ENCODE measurements at regions not wholly inside any gene's neighbourhood (a gene's known extent, or its start where the extent isn't known, plus 50 kb on each side); places are given as distances from the start of the nearest gene placed in this dataset.

DNA sequence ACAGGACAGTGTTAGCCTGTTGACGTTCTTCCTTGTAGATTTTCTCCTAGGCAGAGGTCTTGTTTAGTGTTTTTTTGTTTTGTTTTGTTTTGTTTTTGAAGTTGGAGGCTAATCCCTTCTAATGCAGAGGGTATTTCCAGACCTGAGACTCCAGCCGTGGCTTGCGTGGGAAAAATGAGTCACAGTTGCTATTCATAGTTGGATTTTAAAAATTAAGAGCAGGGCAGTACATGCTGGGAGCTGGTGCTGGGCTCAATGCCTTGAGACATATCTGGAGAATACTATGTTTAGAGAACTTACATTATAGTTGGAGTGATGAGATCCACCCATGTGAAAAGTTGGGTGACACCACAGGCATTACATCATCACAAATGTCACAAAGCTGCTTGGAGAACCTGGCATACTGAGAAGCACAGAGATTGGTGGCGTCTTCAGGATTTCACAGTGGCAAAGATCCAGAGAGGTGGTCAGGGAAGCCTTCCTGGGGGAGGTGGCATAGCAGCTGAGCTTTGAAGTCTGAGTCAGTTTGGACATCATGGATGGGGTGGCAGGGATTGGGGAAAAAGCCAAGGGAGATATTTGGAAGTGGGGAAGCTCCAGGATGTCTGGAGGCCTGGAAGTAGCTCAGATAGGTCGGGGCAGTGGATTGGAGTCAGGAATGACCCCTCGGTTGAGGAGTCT, 249.4 kb downstream of the LOXHD1 start:
- peak; percentile 49 for DNase-seq (ENCODE audit: low read depth)

DNA sequence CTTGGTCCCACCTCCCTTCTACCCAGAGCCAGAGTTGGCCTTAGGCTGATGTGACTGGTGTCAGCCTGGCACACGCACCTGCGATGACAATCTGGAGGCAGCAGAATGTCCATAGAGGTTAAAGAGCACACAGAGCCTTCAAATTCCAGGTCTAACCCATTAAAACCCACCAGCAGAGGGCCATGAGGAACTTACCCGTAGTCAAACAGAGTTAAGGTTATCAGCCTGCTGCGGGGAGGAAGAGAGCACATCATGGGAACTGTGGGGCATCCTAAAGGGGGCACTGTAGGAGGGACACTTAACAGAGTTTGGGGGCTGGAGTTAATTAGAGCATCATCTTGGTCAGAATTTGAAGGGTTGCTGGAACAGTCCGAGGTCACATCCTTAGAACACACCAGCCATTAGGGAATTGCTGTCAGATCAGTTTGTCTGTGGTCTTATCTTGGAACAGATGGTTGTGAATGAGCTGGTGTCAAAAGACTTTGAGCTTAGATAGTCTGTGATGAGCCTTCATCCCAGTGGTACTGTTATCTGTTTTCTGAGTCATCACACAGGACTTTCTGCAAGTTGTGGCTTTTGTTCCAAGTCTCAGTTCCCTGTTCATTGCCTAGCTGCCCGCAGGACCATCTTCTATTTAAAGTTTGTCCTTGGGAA, 248.6 kb downstream of the LOXHD1 start:
- no peak for DNase-seq (ENCODE audit: low read depth)

DNA sequence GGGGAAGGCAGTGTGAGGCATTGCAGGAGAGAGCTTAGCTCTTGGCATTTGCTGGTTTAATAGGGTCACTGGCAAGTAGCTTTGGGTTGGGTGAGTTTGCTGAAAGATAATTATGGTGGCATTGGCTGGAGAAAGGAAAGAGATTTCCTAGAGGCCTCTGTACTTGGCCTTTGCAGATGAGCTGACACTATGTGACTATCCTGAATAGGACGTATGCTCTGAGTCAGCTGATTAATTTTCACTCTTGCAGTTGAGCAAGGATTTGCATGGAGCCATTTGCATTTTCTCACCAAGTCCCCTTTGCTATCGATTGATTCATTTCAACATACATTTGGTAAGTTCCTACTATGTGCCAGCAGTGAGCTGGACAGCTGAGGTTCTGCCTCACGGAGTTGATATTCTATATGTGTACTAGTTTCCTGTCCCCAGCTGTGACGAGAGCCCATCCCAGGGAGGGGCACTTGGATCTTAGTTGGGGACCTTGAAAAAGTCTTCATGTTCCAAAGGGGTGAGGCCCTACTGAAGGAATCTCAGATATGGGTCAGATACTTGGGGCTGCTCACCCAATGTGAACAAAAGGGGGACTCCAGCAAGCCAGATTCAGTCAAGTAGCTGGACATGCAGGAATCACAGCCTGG, 245.7 kb downstream of the LOXHD1 start:
- no peak for DNase-seq (ENCODE audit: low read depth)

DNA sequence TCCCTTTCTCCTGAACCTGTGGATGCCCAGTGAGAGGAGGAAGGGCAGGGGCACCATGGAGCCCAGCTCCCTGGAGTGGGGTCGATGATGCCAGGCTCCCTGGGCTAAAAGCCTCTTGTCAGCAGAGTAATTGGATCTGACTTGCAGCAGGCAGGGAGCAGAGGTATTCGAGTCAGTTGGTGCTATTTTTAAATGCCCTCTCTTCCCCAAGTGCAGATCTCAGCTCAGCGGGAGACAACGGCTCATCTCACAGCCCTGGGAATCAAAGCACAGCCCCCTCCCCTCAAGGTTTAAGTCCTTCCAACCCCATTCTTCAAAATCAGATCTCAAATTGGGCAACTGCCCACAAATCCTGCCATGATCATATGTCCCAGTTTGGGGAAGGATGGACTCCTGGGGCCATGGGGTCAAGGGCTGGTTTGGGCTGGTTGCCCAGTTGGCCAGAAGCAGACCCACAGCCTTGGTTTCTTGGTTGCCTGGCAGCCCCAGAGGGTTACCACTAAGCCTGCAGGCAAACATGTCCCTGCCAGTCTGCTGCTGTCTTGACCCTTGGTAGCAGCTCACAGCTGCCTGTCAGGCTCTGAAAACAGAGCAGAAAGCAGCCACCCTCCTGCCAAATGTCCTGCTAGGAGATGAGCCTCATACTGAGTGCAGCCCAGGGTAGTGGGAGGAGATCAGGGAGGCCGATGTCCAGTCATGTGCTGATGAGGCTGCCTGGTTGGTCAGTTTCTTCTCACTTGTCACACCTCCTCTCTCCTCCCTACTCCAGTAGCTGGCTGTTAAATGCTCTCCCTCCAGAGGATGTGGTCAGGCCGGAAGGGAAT, 244.9 kb downstream of the LOXHD1 start:
- peak; percentile 91 for DNase-seq (ENCODE audit: low read depth)

DNA sequence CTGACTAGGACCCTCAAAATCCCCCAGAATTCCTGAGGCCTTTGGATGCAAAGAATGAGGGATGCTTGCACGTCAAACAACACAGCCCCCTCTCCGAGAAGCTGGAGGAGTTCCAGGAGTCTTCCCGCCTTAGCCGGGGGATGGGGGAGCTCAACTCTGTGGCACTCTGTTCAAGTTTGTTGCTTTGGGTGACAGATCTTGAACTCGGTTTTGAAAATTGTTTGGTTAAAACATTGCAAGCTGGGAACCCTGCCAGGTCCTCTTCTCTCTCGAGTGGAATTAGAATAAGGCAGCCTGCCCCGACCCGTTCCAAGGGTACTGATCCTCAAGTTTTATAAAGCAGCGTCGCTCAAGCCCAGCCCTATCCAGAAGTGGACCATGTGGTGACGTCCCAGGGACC, 244.1 kb downstream of the LOXHD1 start:
- peak; percentile 23 for DNase-seq (ENCODE audit: low read depth)

DNA sequence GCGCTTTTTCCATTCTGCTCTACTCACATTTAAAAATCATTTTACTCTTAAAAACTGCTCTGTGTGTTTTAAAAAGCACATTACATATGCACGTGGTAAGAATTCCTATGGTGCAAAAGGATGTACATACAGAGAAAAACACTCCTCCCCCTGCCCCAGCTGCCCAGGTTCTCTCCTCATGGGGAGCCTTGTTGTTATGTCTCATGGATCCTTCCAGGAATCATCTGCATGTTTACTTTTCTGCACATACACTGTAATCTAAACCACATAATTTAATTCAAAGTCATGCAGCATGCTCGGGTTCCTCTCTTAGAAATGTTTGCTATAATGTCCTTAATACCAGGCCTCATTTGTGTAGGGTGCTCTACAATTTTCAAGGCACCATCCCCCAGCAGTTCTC, 243.3 kb downstream of the LOXHD1 start:
- no peak for DNase-seq (ENCODE audit: low read depth)

DNA sequence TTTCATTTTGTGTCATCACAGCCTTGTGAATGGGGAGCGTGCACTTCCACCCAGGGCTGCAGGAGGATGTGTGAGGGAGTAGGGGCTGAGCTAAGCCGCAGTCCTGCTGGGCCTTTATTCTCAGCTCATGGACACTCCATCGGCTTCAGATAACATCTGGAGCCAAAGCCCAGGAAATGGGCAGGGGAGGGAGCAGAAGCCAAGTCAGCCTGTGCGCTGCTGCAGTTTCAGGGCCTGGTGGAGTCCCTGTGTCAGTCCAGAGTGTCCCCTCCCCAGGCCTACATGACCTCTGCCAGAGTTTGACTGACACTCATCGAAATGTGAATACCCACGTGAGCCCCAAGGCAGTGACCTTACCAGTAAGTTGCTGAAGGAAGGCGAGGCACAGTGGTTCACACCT, 242.2 kb downstream of the LOXHD1 start:
- no peak for DNase-seq (ENCODE audit: low read depth)

DNA sequence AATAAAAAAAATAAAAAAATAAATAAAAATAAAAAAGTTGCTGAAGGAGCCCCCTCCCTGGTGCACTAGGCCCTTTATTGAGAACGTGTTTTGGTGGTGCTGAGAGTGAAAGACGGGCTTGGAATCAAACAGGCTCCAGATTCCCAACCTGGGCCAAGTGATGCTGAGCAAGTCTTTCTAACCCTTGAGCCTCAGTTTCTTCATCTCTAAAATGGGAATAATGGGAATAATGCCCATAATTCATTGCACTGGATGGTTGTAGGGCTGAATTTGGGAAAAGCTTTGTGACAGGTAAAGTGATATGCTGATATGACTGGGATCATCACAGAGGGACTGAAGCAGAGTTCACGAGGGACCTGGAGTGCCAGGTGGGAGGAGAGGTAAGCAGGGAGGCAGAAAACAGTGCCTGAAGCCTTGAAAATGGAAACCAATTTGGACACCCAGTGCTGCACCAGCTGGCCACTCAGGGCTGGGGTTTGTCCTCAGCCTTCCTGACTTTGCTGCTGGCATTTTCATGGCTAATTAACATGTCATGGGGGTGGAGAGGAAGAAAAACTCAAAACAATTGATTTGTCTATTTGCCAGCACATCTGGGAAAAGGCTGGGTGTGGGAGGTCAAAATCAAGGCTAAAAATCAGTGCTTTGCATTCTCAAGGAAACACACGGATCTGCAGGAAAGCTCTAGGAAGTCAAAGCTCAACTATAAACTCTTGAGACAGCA, 241.3 kb downstream of the LOXHD1 start:
- no peak for DNase-seq (ENCODE audit: low read depth)

DNA sequence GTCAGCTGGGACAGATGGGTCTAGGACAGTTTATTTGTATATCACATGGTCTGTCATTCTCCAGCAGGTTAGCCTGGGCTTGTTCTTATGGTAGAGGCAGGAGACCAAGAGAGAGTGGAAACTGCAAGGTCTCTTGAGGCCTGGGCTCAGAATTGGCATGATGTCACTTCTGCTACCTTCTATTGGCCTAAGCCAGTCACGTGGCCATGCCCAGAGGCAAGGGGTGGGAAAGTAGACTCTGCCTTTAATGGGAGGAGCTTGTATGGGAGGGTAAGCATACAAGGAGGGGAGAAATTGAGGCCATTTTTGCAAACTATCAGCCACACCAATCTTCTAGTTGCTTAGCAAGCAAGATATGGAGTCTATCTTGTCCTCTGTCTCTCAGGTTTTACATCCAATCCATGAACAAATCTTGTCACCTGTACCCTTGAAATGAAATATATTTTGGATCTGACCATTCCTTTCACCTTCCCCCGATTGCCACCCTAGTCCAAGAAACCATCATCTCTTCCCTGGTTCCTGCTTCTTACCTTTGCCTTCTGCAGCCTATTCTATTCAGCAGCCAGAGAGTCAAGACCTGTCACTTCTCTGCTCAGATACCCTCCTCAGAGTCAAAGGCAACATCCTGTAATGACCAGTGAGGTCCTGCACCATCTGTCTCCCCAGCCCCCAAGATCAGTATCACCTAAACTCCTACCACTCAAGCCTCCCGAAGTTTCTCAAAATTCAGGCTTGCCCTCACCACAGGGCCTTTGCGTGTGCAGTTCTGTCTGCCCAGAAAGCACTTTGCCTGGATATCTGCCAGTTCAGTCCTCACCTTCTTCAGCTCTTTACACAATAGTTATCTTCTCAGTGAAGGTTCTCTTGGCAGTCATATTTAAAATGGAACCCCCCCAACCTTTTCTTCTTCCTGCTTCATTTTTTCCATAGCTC, 240.0 kb downstream of the LOXHD1 start:
- peak; percentile 43 for DNase-seq (ENCODE audit: low read depth)

DNA sequence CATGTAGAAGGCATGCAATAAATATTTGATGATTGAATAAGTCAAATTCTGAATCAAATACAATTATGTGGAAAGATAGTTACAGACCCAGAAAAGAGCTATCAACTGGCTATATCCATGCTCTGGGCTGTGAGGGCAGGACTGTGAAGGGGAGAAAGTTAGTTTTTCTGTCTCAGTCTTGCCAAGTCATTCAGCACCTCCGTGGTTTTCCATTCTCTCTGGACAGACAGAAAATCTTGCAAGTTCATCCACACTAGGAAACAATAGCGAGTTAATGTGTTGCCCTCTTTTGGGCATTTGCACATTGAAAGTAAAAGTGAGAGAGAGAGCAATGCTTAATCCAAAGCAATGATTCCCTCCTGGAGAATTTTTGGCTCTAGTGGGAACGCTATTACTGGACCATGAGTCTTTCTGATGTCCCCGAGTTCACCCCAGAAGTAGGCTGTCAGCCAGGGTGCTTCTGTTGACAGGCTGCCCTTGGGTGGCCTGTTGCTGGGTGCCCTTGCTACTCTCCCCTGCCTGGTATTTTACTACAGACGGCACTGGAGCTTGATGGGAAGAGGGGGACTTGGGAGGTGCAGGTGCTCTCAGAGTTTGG, 238.3 kb downstream of the LOXHD1 start:
- peak; percentile 27 for DNase-seq (ENCODE audit: low read depth)

DNA sequence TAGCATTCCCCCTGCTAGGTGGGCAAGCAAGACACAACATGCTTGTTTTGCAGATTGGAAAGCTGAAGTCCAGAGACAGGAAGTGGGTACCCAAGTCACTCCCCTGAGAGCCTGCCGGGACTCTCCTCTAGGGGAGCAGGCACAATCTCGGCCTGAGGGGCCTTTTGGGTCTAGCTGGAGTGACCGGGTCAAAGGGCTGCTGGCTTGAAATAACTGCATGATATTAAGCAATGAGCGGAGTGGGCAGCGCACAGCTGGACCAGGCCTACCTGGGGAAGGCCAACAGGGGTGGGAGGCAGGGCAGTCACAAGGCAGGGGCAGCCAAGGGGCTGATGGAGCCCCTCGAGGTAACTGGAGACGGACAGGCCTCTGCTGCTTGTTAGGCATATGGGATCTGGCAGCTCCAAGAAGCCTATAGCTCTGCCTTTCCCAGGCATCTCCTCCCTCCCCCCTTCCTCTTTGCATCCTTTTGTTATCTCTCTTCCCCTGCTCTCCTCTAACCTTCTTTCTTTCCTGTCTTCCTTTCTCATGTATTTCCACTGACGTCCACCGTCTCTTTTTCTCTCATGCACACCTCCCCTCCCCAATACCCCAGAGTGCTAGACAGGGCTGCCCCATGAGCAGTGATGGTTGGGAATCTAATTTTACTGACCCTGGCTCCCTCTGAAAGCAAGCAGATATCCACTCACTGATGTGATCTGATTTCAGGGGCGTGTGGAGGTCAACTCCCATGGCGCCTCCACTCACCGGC, 237.5 kb downstream of the LOXHD1 start:
- no peak for DNase-seq (ENCODE audit: low read depth)

DNA sequence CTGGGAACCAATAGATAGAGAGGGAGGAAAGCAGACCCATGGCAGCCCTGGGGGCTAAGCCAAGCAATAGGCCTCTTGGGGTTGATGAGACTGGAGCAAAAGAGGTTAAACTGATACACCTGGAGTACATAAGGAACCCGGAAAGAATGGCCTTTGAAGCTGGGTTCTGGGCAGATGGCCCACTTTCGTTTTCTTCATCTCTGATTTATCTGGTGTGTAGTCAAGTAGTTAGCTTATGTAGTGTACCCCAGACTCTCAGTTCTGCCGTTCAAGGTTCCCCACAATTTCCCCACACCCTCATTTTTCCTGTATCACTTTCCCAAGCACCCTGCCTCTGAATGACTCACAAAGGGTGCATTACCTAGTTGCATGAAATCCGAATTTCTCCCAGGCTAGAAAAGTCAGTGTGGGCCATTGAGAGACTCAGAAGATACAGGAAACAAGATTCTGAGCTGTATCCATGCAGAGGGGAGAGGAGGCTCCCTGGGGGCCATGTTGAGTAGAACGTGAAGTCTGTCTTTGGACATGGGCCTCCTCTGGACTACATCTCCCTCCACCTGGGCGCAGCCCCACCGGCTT, 235.0 kb downstream of the LOXHD1 start:
- no peak for DNase-seq (ENCODE audit: low read depth)

DNA sequence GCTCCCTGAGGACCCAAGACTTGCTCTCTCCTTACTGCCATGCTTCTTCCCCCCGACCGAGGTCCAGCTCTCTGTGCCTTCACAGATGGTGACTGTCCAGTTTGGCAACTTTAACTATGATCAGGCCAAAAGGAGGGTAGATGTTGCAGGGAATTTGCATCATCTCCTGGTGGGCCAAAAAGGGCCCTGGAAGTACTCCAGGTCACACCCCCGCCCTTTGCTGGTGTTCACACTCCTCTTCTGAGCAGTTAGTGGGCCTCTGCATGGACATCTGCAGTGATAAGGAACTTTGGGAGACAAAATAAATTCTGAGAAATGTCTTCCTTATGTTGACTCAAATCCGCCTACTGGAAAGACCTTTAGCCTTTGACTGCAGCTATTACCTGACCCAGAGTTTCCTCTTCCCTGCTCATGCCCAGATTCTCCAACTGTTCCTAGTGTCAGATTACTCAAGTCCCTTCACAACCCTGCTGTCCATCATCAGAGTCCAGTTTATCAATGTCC, 234.4 kb downstream of the LOXHD1 start:
- no peak for DNase-seq (ENCODE audit: low read depth)

DNA sequence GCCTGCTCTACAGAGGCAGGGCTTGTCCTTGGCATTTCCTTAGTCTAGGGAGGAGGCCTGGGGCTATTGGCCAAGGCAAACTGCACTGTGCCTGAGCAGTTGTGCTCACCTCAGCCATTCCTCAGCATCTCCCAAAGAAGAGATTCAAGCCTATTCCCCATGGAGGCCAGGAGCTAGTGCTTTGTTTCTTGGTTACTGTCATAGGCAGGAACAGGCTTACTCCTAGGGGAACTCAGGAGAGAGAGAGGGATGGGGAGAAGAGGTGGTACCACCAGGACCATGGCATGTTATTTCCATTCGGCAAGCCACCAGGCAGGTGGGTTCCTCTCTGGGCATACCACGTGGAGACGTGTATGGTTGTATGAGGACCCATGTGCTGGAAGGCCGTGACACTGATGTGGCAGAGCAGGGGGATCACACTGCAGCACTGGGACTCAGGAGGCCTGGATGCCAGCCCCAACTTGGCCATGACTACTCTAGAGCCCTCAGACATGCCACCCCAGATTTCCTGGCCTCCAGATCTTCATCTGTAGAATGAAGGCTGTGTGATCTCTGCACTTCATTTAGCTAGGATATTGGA, 233.7 kb downstream of the LOXHD1 start:
- DNase-seq (ENCODE audit: low read depth): no peak

DNA sequence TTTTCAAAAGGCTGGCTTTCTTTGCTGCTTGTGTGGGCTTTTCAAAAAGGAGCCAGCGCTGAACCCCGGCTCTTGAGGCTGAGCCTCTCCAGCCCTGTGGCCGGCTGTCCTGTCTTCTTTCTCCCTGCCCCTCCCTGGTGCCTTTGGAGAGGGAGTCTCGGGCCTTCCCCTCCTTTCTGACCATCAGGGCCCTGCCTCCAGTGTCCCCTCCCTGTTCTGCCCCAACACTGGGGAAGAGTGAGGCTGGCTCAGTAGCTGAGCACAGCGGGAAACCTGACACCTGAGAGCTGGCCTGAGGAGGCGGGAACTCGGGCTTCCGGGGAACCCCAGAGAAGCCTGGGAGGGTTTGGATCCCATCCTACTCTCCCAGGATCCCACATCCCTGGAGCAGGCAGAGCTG, 232.1 kb downstream of the LOXHD1 start:
- DNase-seq (ENCODE audit: low read depth): peak; percentile 23

DNA sequence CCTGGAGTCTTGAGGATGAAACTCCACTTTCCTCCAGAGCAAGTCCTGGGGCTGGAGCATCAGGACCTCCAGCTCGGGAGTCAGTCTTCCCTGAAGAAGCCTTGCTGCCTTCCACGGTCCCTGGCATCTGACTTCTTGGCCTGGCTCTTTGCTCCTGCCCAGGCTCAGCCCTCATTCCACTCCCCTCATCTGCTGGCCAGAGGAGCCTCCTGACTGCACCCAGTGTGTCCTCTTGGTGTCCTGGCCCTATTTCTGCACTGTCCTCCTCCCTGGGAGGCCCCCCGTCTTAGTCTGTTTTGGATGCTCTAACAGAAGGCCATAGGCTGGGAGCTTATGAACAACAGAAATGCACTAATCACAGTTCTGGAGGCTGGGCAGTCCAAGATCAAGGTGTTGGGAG, 231.5 kb downstream of the LOXHD1 start:
- no peak for DNase-seq (ENCODE audit: low read depth)

DNA sequence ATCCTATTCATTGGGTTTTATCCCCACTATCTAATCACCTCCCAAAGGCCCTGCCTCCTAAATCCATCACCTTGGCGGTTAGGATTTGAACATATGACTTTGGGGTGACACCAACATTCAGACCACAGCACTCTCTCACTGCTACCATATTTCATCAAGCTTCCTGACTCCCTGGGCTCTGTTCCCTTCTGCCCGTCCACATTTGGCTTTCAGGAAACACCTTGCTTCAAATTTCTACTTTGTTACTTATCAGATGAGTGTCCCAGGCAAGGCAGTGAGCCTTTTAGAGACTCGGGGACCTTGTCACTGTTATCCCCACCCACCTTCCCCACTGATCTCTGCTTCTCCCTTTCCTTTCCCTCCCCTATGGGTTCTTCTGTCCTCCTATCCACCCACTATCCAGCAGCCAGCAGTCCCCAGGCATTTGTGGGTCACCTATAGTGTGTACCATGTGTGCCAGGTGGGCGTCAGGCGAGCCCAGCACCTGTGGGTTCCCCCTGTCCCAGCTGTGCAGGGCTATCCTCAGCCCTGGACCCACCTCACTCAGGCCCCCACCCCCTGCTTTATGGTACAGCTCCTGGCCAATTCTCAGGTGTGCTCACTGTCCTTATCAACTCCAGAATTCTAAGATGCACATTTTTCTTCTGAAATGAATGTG, 230.9 kb downstream of the LOXHD1 start:
- DNase-seq (ENCODE audit: low read depth): no peak

DNA sequence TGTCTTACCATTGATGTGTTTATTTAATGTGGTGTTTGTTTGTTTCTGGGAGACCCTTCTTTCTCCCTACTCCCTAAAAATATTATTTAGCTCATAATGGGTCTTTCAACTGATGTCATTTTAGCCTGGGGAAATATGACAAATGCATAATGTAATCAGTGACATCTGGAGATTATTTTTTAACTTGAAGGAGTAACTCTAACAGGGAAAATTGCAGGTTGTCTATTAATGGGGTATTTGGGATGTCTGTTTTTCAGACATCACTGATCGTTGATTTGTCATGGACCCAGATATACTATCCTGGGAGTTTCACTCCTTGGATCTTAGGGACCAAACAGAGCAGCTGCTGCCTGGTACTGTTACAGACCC, 230.4 kb downstream of the LOXHD1 start:
- no peak for DNase-seq (ENCODE audit: low read depth)

Data from M059J (cell line).